ENCODE measurements at regions not wholly inside any gene's neighbourhood (a gene's known extent, or its start where the extent isn't known, plus 50 kb on each side); places are given as distances from the start of the nearest gene placed in this dataset.

DNA sequence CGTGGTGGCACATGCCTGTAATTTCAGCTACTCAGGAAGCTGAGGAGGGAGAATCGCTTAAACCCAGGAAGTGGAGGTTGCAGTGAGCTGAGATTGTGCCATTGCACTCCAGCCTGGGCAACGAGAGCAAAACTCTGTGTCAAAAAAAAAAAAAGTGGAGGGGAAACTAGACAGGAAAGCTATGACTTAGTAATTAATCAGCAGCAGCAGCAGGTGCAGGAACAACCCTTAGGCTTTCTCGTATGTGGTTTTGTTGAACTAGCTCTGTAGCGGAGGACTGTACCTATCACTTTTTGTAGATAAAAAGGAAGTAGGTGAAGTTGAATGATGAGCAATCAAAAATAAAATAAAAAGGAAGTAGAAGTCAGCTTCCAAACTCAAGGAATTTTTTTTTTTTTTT lies 76.9 kb upstream of the KMT2C start:
- Histone ChIP-seq H3K27me3 (replicated peaks in 1 of 2; ENCODE audit: control insufficient read depth in 2 of 2, extremely low read depth in 1 of 2, insufficient read depth in 2 of 2, low read length in 1 of 2) (peaks cover 0 to 5% of the 10 kb centered on the region in 2 experiments), H3K4me1 (ENCODE audit: control insufficient read depth in 1 of 2, extremely low read depth in 1 of 2, insufficient read depth in 2 of 2, low read length in 2 of 2) (peaks cover 3 to 7% of the 10 kb centered on the region in 2 experiments), H3K9me3 (no peaks in the 10 kb centered on the region), H3K36me3 (ENCODE audit: control insufficient read depth in 2 of 2, extremely low read depth in 1 of 2, insufficient read depth in 1 of 2, low read length in 1 of 2) (no peaks in the 10 kb centered on the region), H3K27ac (ENCODE audit: low read length) (no peak overlapping the region), H3K4me3 (ENCODE audit: control insufficient read depth in 1 of 2, extremely low read depth in 1 of 2, low read length in 1 of 2) (peak overlapping the region; percentile 23 to 57)
- Mint-ChIP-seq H3K27me3 (no peaks in the 10 kb centered on the region), H3K27ac (peak overlapping the region; percentile 57 to 66), H3K4me1 (peaks cover 12 to 16% (median 14%) of the 10 kb centered on the region in 3 donors), H3K9me3 (no peaks in the 10 kb centered on the region), H3K4me3 (peak overlapping the region; percentile 56 to 75 (median 70)), H3K36me3 (no peaks in the 10 kb centered on the region)
- ChIA-PET POLR2A (interaction anchor here in 1 of 2 donors (0.7 kb wide), 2 partner anchors 51 to 114 kb away, joined by 3 read pairs; no protein-coding TSS in a partner anchor), CTCF (no interaction called here)
- WGBS (ENCODE audit: insufficient coverage), result 0% methylated on average over 3 of the region's 5 CpGs
- DNase-seq (peak in 17 of 35 experiments; percentile 2 to 46 (median 6)), ATAC-seq (replicated peaks in 1 of 4) (peak; percentile 52 to 87 (median 82))

- POLR2A ChIA-PET, result no interaction called here
- 93% methylated on average over 2 of the region's 5 CpGs for WGBS (ENCODE audit: insufficient coverage)
These were observed 75.9 kb upstream of the KMT2C start for GRCh38 chr7:152511736-152512135.

GRCh38 chr7:152508701-152509100 lies 72.9 kb upstream of the KMT2C start:
- Mint-ChIP-seq H3K9me3 (no peaks in the 10 kb centered on the region), H3K4me1 (peaks cover 12 to 14% (median 13%) of the 10 kb centered on the region in 3 donors), H3K27me3 (no peaks in the 10 kb centered on the region), H3K36me3 (no peaks in the 10 kb centered on the region), H3K4me3 (no peak overlapping the region), H3K27ac (no peak overlapping the region)
- no peak overlapping the region for H3K4me3 ChIP-seq (ENCODE audit: control insufficient read depth in 1 of 2, extremely low read depth in 1 of 2, low read length in 1 of 2)
- H3K27me3 ChIP-seq (replicated peaks in 1 of 2; ENCODE audit: control insufficient read depth in 2 of 2, extremely low read depth in 1 of 2, insufficient read depth in 2 of 2, low read length in 1 of 2), result no peaks in the 10 kb centered on the region
- H3K4me1 ChIP-seq (ENCODE audit: control insufficient read depth in 1 of 2, extremely low read depth in 1 of 2, insufficient read depth in 2 of 2, low read length in 2 of 2), result peaks cover 2 to 7% of the 10 kb centered on the region in 2 experiments
- no peak overlapping the region for H3K27ac ChIP-seq (ENCODE audit: low read length)
- H3K36me3 ChIP-seq (ENCODE audit: control insufficient read depth in 2 of 2, extremely low read depth in 1 of 2, insufficient read depth in 1 of 2, low read length in 1 of 2), result no peaks in the 10 kb centered on the region
- ATAC-seq (replicated peaks in 1 of 4), result no peak
- POLR2A ChIA-PET, result interaction anchor here in 1 of 2 donors (0.5 kb wide), 1 partner anchor 103 kb away, joined by 3 read pairs; no protein-coding TSS in a partner anchor
- H3K9me3 ChIP-seq, result no peaks in the 10 kb centered on the region
- DNase-seq, result no peak
- CTCF ChIA-PET, result no interaction called here

More at GRCh38 chr7:152511736-152512135, 75.9 kb upstream of the KMT2C start:
- DNase-seq (no peak), ATAC-seq (replicated peaks in 1 of 4) (no peak)
- no peak overlapping the region for H3K4me3 ChIP-seq (ENCODE audit: control insufficient read depth in 1 of 2, extremely low read depth in 1 of 2, low read length in 1 of 2)
- H3K36me3 Mint-ChIP-seq, result no peaks in the 10 kb centered on the region
- peak overlapping the region in 1 of 2 donors; percentile 12 for H3K27ac Mint-ChIP-seq
- H3K4me1 Mint-ChIP-seq, result peaks cover 12 to 16% (median 14%) of the 10 kb centered on the region in 3 donors
- H3K27me3 Mint-ChIP-seq, result no peaks in the 10 kb centered on the region
- H3K4me1 ChIP-seq (ENCODE audit: control insufficient read depth in 1 of 2, extremely low read depth in 1 of 2, insufficient read depth in 2 of 2, low read length in 2 of 2), result peaks cover 3 to 7% of the 10 kb centered on the region in 2 experiments
- no peaks in the 10 kb centered on the region for H3K9me3 Mint-ChIP-seq
- CTCF ChIA-PET, result interaction anchor here in 1 of 2 donors (0.6 to 0.7 kb wide), 2 partner anchors 171 to 176 kb away, joined by 3 read pairs; no protein-coding TSS in a partner anchor
- H3K4me3 Mint-ChIP-seq, result peak overlapping the region in 1 of 3 donors; percentile 75
- no peak overlapping the region for H3K27ac ChIP-seq (ENCODE audit: low read length)
- H3K27me3 ChIP-seq (replicated peaks in 1 of 2; ENCODE audit: control insufficient read depth in 2 of 2, extremely low read depth in 1 of 2, insufficient read depth in 2 of 2, low read length in 1 of 2), result peaks cover 0 to 5% of the 10 kb centered on the region in 2 experiments
- H3K9me3 ChIP-seq, result no peaks in the 10 kb centered on the region
- H3K36me3 ChIP-seq (ENCODE audit: control insufficient read depth in 2 of 2, extremely low read depth in 1 of 2, insufficient read depth in 1 of 2, low read length in 1 of 2), result no peaks in the 10 kb centered on the region

- no peaks in the 10 kb centered on the region for H3K36me3 Mint-ChIP-seq
- POLR2A ChIA-PET, result interaction anchor here in 1 of 2 donors (0.6 kb wide), 1 partner anchor 55 kb away, joined by 13 read pairs; no protein-coding TSS in a partner anchor
- no peak overlapping the region for H3K4me3 Mint-ChIP-seq
These were observed 69.8 kb upstream of the KMT2C start for GRCh38 chr7:152505606-152506005.

GRCh38 chr7:152504816-152505215 lies 69.0 kb upstream of the KMT2C start:
- CTCF ChIA-PET, result interaction anchor here in 1 of 2 donors (0.6 to 1.2 kb wide), 2 partner anchors 43 to 89 kb away, joined by 3 to 4 read pairs; no protein-coding TSS in a partner anchor
- Mint-ChIP-seq H3K4me1 (no peaks in the 10 kb centered on the region), H3K27ac (no peak overlapping the region), H3K9me3 (no peaks in the 10 kb centered on the region), H3K4me3 (no peak overlapping the region), H3K36me3 (no peaks in the 10 kb centered on the region), H3K27me3 (no peaks in the 10 kb centered on the region)
- POLR2A ChIA-PET, result interaction anchor here (0.6 kb wide), 3 partner anchors 10 to 999 kb away, joined by 3 to 13 read pairs (median 7); no protein-coding TSS in a partner anchor
- H3K9me3 ChIP-seq, result no peaks in the 10 kb centered on the region
- H3K4me1 ChIP-seq (ENCODE audit: control insufficient read depth in 1 of 2, extremely low read depth in 1 of 2, insufficient read depth in 2 of 2, low read length in 2 of 2), result no peaks in the 10 kb centered on the region
- DNase-seq, result no peak
- no peak overlapping the region for H3K27ac ChIP-seq (ENCODE audit: low read length)
- WGBS (ENCODE audit: insufficient coverage), result 100% methylated on average over 3 of the region's 10 CpGs
- no peak overlapping the region for H3K4me3 ChIP-seq (ENCODE audit: control insufficient read depth in 1 of 2, extremely low read depth in 1 of 2, low read length in 1 of 2)
- ATAC-seq (replicated peaks in 1 of 4), result no peak
- H3K27me3 ChIP-seq (replicated peaks in 1 of 2; ENCODE audit: control insufficient read depth in 2 of 2, extremely low read depth in 1 of 2, insufficient read depth in 2 of 2, low read length in 1 of 2), result peaks cover 0 to 6% of the 10 kb centered on the region in 2 experiments
- no peaks in the 10 kb centered on the region for H3K36me3 ChIP-seq (ENCODE audit: control insufficient read depth in 2 of 2, extremely low read depth in 1 of 2, insufficient read depth in 1 of 2, low read length in 1 of 2)

More at GRCh38 chr7:152505606-152506005, 69.8 kb upstream of the KMT2C start:
- Mint-ChIP-seq H3K27me3 (no peaks in the 10 kb centered on the region), H3K4me1 (no peaks in the 10 kb centered on the region), H3K9me3 (no peaks in the 10 kb centered on the region), H3K27ac (no peak overlapping the region)
- Histone ChIP-seq H3K4me3 (ENCODE audit: control insufficient read depth in 1 of 2, extremely low read depth in 1 of 2, low read length in 1 of 2) (no peak overlapping the region), H3K27ac (ENCODE audit: low read length) (no peak overlapping the region), H3K27me3 (replicated peaks in 1 of 2; ENCODE audit: control insufficient read depth in 2 of 2, extremely low read depth in 1 of 2, insufficient read depth in 2 of 2, low read length in 1 of 2) (peaks cover 0 to 6% of the 10 kb centered on the region in 2 experiments), H3K9me3 (no peaks in the 10 kb centered on the region), H3K36me3 (ENCODE audit: control insufficient read depth in 2 of 2, extremely low read depth in 1 of 2, insufficient read depth in 1 of 2, low read length in 1 of 2) (no peaks in the 10 kb centered on the region), H3K4me1 (ENCODE audit: control insufficient read depth in 1 of 2, extremely low read depth in 1 of 2, insufficient read depth in 2 of 2, low read length in 2 of 2) (no peaks in the 10 kb centered on the region)
- DNase-seq (no peak), ATAC-seq (replicated peaks in 1 of 4) (no peak)
- WGBS (ENCODE audit: insufficient coverage), result no CpG with 5 or more reads among the region's 2 CpGs
- CTCF ChIA-PET, result interaction anchor here in 1 of 2 donors (1.2 kb wide), 1 partner anchor 43 kb away, joined by 3 read pairs; no protein-coding TSS in a partner anchor

- no peak for ATAC-seq (replicated peaks in 1 of 4)
- Histone ChIP-seq H3K36me3 (ENCODE audit: control insufficient read depth in 2 of 2, extremely low read depth in 1 of 2, insufficient read depth in 1 of 2, low read length in 1 of 2) (no peaks in the 10 kb centered on the region), H3K9me3 (no peaks in the 10 kb centered on the region), H3K4me1 (ENCODE audit: control insufficient read depth in 1 of 2, extremely low read depth in 1 of 2, insufficient read depth in 2 of 2, low read length in 2 of 2) (no peaks in the 10 kb centered on the region), H3K4me3 (ENCODE audit: control insufficient read depth in 1 of 2, extremely low read depth in 1 of 2, low read length in 1 of 2) (no peak overlapping the region), H3K27me3 (replicated peaks in 1 of 2; ENCODE audit: control insufficient read depth in 2 of 2, extremely low read depth in 1 of 2, insufficient read depth in 2 of 2, low read length in 1 of 2) (peaks cover 0 to 6% of the 10 kb centered on the region in 2 experiments), H3K27ac (ENCODE audit: low read length) (no peak overlapping the region)
- POLR2A ChIA-PET, result interaction anchor here in 1 of 2 donors (0.6 kb wide), 2 partner anchors 10 to 999 kb away, joined by 3 to 7 read pairs; no protein-coding TSS in a partner anchor
- WGBS (ENCODE audit: insufficient coverage), result no CpG with 5 or more reads among the region's 3 CpGs
- Mint-ChIP-seq H3K4me3 (no peak overlapping the region), H3K27ac (no peak overlapping the region), H3K36me3 (no peaks in the 10 kb centered on the region), H3K27me3 (no peaks in the 10 kb centered on the region), H3K4me1 (no peaks in the 10 kb centered on the region), H3K9me3 (no peaks in the 10 kb centered on the region)
- CTCF ChIA-PET, result interaction anchor here in 1 of 2 donors (0.6 to 1.2 kb wide), 2 partner anchors 42 to 88 kb away, joined by 3 to 4 read pairs; no protein-coding TSS in a partner anchor
- DNase-seq, result no peak
These were observed 68.6 kb upstream of the KMT2C start for GRCh38 chr7:152504367-152504766.
